GOT3 (cell line): ENCODE measurements at regions not wholly inside any gene's neighbourhood (a gene's known extent, or its start where the extent isn't known, plus 50 kb on each side); places are given as distances from the start of the nearest gene placed in this dataset.

Experiments
- DNase-seq: peaks from one replicate; lab custom pipeline; 2025; ENCODE audit warnings: mixed read lengths; lab: John Stamatoyannopoulos, UW

DNA sequence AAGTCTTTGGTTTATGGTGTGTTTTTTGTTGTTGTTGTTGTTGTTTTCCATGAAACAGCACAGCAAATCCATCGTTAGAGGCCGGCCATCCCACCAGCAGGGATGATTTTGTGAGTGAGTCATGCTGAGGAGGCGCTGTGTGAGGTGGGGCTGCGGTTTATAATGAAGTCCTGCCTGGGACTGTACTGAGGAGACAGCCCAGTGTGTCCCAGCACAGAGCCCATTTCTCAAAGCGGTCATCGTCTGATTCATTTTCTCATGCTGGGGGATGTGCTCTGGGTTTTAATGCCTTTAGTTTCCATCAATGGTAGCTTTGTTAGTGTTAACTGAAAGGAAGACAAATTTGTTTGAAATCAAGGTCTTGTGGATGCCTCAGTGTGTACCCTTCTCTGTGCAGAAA, 129.3 kb upstream of the SERP2 start:
- no peak for DNase-seq

DNA sequence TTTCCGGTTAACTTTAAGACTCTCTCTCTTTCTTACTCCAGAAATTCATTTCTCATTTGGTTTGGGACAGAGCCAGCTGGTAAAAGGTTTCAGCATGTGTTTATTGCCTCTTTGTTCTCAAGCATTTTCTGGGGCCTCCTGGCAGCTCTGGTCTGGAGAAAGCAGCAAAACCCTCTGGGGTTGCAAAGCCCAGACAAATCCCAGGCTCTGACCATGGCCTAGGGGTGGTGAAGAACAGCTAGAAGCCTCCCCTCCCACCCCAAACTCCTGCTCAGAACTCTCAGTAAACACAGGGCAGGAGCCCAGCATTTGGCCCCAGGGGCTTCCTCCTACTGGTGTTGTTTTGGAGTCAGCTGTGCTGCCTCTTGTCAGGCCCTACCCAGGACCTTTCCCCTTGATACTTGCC, 124.2 kb upstream of the SERP2 start:
- DNase-seq: no peak

DNA sequence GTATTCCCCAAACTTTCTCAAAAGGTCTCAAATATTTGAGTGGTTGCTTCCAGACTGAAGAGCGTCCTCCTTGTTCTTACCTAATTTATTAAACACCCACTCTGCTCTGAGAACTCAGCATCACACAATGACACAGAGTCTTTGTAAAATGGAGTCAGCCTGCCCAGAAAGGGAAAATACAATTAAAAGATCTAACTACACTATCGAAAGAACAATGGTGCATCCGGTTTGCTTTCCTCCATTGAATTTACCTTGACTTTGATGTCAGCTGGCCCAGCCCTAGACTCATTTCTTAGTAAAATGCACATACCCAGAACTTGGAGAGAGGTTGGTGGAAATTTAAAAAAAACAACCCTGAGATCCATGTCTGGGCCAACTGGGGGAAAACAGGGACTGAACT, 120.7 kb upstream of the SERP2 start:
- DNase-seq: no peak

DNA sequence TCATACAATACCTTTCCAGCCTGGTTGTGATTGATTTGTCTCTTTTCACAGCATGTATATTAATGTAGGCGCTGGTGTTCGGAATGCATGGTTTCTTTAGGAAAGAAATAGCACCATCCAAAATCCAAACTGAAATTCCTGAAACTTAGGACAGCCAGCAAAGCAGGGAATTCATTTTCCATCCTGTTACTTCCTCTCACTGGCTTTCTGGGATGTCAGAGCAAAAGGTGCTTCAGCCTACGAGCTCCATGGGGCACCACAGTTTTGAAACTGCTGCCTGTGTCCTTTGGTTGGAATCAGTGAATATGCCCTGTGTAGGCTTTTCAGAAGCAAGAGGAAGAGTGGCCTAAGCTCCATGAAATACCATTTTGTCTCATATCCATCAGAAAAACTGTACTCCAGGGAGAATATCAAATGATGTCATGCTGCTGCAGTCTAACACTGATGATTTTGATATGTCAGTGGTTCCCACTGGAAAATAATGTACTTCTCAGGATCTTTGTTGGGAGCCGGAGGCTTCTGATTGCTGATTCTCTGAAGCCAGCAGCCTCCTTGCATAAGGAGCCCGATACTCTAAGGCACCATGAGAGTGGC, 117.8 kb upstream of the SERP2 start:
- no peak for DNase-seq

- DNase-seq: no peak
These were observed 115.8 kb upstream of the SERP2 start for GRCh38 chr13:44257796-44258195.

DNA sequence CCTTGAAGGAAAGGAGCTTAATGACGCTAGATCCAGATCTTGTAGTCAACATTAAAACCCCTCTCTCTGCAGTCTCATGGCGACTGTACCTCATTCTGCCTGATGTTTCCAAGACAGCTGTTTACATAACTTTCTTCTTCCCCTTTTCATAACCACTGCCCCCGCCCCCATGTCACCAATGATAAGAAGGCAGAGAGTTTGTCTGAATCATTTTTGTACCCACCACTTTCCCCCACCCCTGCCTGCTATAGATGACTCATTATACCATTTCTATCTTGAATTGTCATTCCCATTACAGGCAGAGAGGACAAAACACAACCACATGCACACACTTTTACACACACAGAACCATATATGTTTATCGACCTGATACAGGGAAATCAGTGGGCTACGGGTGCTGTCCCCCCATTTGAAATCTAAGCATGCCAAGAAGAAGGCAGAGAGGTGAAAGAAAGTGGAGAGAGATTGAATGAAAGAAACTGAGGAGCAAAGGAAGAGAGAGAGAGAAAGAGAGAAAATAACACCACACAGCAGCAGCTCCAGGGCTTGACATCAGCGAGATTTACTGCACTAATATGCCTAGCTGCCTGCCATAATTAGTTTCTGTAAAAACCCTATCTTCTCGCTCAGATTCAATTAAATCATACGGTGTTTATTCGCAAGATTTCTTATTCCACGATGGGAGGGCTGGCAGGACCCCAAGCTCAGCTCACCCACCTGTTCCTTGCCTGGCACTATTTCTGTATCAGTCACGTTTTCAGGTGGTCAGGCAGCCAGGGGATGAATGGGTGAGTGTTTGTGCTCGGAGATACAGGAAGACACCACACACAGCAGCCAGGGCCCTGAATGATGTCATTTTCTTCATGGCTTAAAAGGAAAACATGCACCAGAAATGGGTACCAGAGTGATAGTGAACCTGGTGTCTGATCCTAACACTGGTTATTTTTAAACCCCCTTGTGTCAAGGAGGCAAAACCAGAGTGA, 114.3 kb upstream of the SERP2 start:
- DNase-seq: no peak

GRCh38 chr13:44260336-44260735, 113.3 kb upstream of the SERP2 start:
- no peak for DNase-seq

DNA sequence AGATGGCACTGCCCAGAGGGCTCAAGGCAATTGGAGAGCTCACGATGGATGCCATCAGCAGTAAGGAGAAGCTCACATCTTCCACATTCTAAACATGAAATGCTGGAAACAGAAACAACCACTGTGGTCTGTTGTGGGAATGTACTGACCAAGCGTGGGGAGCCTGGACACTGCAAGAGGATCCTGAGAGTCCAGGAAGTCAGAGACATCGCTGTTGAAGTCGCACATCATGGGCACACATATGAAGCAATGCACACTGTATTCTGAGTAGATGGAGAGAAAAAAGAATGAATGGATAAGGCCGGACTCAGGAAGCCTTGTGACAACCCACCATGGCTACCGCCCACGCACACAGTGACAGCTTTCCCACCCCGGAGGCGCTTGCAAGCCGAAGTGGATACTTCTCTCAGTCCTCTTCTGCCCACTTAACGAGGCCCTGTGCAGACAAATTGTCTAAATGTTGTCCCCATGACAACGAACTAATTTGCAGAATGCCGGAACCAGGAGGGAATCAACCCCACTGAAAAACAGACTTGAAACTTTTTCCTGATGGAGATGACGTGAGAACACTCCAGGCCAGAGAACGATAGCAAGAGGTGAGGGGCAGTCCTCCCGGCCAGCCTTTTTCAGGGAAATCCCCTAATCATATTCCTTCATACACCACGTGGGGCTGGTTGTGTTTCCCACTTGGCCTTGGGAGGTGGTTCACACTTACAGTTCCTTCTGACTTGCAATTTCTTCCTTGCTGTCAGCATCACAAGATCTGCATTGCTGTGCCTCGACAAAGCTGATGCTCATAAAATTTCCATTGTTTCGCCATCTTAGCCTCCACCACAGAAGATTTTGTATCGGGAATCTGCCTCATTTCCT, 109.6 kb upstream of the SERP2 start:
- DNase-seq: no peak

DNA sequence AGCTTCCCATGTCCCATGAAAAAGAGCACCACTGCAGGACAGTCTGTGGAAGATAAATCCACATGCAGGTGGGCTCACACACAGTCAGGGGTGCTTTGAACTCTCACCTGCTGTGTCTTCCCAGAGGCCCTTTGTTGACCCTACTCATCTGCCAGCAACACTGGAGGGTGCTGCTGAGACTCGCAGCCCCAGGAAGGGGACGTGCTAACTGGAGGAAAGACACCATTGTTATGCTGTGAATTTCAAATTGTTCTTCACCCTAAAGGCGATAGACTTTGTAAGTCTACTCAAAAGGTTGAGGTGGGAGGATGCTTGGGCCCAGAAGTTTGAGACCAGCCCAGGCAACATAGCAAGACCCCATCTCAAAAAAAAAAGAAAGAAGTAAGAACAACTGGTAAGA, 107.3 kb upstream of the SERP2 start:
- DNase-seq: no peak

DNA sequence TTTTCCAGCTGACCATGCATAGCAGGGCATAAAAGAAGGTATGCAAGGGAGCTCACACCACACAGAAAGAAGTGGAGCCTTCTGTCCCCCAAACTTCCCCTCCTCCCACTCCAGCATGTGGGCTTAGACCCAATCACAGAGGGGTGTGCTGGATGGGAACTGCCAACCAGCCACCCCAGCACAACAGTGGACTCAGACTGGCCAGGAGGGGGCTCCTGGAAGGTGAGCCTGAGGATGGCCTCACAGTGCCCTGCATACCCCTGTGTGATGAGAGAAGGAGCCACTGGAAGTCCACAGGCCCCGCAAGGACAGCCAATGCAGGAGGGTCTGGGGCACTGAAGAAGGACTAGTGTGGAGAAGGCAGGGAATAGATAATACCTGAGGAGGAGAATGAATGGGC, 106.9 kb upstream of the SERP2 start:
- no peak for DNase-seq

GRCh38 chr13:44267203-44267602, 106.4 kb upstream of the SERP2 start:
- no peak for DNase-seq

- no peak for DNase-seq
These were observed 105.6 kb upstream of the SERP2 start for GRCh38 chr13:44267980-44268379.

GRCh38 chr13:44268980-44269379, 104.6 kb upstream of the SERP2 start:
- DNase-seq: no peak

DNA sequence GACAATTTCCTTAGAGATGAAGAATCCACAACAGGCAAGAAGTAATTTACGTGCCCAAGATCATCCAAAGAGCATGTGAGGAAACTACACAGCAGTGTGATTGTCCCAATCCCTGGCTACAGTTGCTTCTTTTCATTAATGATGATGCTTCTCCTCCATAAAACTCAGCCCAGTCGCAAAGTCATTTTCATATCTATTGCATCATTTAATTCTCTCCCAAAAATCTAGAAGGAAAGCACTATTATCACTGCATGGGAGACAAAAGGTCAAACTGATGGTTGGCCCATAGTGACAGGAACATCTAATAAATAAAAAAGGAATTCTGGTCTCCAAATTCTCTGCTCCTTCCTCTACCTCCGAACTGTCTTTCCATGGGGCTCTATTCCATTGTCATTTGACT, 103.5 kb upstream of the SERP2 start:
- no peak for DNase-seq

- no peak for DNase-seq
These were observed 102.6 kb upstream of the SERP2 start for GRCh38 chr13:44271031-44271455.

DNA sequence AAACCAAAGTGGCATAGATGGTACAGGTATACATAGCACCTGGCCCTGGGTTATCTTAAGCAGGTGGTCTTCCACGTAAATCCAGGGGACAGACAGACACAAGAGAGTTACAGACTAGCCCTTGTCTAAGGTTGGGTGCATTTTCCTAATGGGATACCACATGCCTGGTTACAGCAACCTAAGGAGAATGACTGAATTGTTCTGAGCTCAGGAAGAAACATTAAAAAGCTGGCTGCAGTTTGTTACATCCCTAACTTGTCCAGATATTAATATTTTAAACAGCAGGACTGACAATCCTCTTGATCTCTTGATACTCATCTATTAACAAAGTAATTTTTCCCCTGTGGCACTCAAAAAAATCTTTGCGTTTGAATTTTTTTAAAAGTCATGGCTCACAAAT, 102.2 kb upstream of the SERP2 start:
- no peak for DNase-seq

GRCh38 chr13:44271915-44272341, 101.7 kb upstream of the SERP2 start:
- no peak for DNase-seq

GRCh38 chr13:44272692-44273091, 100.9 kb upstream of the SERP2 start:
- DNase-seq: no peak

DNA sequence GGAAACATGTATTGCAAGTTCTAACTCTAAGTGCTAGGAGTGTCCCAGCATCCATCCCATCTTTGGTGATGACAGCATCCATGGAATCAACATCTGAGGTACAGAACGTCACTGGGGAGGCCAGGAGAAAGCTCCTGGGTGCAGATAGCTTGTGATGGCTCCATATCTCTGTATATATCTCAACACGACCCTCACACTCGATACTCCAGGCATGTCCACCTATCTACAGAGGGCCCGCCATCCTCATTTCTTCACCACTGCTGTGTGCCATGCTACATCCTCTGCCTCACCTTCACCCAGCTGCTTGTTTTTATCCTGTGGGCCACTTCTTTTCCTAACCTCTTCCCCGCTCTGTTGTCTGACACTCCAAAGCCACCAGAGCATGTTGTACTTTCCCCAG, 100.4 kb upstream of the SERP2 start:
- DNase-seq: no peak

DNA sequence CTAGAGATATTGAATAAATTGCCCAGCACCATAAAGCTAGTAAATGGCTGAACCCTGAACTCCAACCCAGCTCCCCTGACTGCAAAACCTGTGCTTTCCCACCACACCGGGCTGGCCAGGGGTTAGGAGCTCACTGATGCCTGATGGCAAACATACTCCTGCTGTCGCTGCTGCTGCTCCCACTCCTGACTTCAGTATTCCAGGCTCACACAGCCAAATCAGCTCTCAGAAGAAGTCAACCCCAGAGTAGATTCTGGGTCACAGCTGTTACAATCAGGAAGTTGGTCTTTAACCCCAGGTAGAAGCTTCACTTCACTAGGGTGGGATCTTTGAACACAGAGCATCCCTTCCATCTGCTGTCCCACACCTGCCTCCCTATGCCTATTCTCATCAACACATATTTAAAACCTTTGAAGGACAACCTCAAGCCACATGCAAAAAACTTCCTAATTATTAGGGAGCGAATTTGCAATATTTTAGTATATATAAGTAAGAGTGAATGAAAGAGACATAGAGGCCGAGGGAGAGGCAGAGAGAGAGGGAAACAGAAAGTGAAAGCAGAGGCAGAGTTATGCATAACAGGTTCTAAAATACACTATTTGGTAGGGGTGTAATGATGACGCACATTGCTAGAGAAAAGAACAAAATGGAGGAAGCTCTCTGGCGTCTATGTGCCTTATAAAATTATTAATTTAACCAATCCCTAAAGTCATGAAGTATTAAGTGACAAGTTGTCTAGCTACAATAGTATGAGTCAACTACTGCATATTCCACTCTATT, 99.4 kb upstream of the SERP2 start:
- DNase-seq: no peak

- DNase-seq: no peak
These were observed 98.8 kb upstream of the SERP2 start for GRCh38 chr13:44274771-44275205.

DNA sequence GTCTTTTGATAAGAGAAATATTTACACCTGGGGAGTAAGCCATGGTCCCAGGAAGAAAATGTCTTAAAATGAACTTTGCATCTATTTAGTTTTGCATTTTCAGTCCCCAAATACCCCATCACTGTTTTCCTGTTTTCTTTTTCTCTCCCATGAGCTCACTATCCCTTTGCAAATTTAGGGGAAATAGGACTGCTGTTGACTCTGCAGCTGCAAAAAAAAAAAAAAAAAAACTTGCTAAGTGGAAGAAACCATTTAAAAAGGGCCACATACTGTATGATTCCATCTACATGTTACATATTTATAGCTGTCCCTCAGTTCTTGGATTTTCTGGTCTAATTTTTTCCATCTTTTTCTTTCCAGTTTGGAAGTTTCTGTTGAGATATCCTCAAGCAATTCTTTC, 98.2 kb upstream of the SERP2 start:
- no peak for DNase-seq
